ENCODE measurements at regions not wholly inside any gene's neighbourhood (a gene's known extent, or its start where the extent isn't known, plus 50 kb on each side); places are given as distances from the start of the nearest gene placed in this dataset.

DNA sequence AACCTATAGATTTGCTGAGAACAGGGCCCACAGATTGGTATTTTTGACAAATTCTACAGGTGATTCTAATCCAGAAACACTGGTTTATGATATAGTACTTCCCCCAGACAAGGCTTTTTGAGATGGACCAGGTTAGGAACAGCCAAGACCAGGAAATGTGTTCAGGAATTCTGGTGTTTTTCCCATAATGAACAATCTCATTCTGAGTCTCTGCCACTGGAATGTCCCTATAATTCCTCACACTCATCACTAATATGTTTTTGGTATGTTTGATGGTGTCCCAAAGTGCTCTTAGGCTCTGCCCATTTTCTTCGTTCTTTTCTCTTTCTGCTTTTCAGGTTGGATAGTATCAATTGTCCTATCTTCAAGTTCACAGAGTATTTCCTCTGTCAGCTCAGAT, 107.2 kb upstream of the IGFBP3 start:
- intact Hi-C loops (cut with DNase I; ENCODE audit: low total_unique reads): no loop called here
- no peak overlapping the region for H3K4me3 ChIP-seq (ENCODE audit: low read depth, poor library complexity, severe bottlenecking)
- 87 to 94% methylated on average over 1 of the region's 1 CpG for WGBS, 2 donors
- no peak for DNase-seq (ENCODE audit: low spot score in 2 of 2)
- no peak for TF ChIP-seq POLR2A (IDR thresholded peaks at IDR 0.05)
- TF ChIP-seq, protein P1, sequence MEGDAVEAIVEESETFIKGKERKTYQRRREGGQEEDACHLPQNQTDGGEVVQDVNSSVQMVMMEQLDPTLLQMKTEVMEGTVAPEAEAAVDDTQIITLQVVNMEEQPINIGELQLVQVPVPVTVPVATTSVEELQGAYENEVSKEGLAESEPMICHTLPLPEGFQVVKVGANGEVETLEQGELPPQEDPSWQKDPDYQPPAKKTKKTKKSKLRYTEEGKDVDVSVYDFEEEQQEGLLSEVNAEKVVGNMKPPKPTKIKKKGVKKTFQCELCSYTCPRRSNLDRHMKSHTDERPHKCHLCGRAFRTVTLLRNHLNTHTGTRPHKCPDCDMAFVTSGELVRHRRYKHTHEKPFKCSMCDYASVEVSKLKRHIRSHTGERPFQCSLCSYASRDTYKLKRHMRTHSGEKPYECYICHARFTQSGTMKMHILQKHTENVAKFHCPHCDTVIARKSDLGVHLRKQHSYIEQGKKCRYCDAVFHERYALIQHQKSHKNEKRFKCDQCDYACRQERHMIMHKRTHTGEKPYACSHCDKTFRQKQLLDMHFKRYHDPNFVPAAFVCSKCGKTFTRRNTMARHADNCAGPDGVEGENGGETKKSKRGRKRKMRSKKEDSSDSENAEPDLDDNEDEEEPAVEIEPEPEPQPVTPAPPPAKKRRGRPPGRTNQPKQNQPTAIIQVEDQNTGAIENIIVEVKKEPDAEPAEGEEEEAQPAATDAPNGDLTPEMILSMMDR (IDR thresholded peaks at IDR 0.05): no peak

DNA sequence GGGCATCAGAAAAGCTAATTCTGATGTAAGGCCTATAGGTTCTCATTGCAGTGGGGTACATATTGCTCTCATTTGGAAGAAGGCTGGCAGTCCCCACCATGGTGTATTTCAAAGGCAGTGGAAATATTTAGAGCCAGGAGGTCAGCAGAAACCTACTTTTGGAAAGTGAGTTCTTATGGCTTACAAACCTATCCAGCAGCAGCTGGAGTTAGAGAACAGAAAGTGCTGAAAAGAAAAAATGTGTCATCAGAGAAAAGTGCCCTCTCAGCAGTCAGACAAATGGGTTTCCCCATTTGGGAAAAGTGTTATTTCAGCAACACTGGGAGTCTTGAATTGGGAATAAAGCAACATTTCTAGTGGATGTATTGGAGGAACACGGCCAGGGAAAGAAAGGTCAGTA, 105.7 kb upstream of the IGFBP3 start:
- 79 to 93% methylated on average over 1 of the region's 1 CpG for WGBS, 2 donors
- H3K4me3 ChIP-seq (ENCODE audit: low read depth, poor library complexity, severe bottlenecking): no peak overlapping the region
- TF ChIP-seq, protein P1 (IDR thresholded peaks at IDR 0.05): no peak
- TF ChIP-seq POLR2A (IDR thresholded peaks at IDR 0.05): no peak
- DNase-seq (ENCODE audit: low spot score in 2 of 2): no peak
- intact Hi-C loops (cut with DNase I; ENCODE audit: low total_unique reads): no loop called here

DNA sequence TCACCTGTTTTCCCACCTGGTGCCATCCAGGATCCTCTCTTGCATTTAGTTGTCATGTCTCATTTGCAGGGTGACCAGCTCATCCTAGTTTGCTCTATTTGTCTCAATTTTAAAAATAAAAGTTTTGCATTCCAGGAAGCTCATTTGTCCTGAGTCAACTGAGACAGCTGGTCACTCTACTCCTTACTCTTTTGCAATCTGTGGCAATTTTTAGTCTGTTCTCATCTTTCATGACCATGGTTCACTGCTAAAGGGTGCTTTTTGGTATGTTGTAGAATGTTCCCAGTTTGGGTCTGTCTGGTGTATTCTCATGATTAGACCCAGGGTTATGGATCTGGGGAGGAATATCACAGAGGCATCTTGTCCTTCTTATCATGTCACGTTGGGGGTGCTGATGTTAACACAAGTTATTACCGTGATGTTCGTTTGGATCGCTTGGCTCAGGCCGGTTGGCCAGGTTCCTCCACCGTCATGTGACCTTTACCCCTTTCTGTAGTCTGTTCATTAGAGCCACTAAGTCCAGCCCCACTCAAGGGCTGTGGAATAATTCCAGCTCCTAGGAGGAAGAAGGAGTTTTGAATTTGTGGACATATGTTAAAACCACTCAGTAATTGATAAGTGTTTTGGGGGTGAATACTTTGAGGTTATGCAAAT, 103.3 kb upstream of the IGFBP3 start:
- DNase-seq (ENCODE audit: low spot score in 2 of 2): no peak
- intact Hi-C loops (cut with DNase I; ENCODE audit: low total_unique reads): no loop called here
- no peak overlapping the region for H3K4me3 ChIP-seq (ENCODE audit: low read depth, poor library complexity, severe bottlenecking)
- no peak for TF ChIP-seq POLR2A (IDR thresholded peaks at IDR 0.05)
- TF ChIP-seq, protein P1 (IDR thresholded peaks at IDR 0.05): no peak
- 89 to 95% methylated on average over 6 of the region's 6 CpGs for WGBS, 2 donors

DNA sequence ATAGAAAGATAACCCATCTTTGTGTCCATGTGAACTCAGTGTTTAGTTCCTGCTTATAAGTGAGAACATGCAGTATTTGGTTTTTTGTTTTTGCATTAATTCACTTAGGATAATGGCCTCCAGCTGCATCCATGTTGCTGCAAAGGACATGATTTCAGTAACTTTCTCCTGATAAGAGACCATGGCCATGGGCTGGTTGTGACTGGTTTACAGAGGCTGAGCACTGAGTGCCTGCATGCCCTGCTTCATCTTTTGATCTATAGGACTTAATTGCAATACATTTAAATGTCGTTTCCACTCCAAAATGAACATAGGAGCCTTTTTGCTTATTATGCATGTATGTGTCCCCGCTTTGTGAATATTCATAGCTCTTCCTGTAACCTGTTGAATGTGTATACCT, 101.3 kb upstream of the IGFBP3 start:
- no peak overlapping the region for H3K4me3 ChIP-seq (ENCODE audit: low read depth, poor library complexity, severe bottlenecking)
- no peak for TF ChIP-seq POLR2A (IDR thresholded peaks at IDR 0.05)
- TF ChIP-seq, protein P1 (IDR thresholded peaks at IDR 0.05): no peak
- DNase-seq (ENCODE audit: low spot score in 2 of 2): no peak
- 77 to 83% methylated on average over 2 of the region's 2 CpGs for WGBS, 2 donors
- intact Hi-C loops (cut with DNase I; ENCODE audit: low total_unique reads): no loop called here

DNA sequence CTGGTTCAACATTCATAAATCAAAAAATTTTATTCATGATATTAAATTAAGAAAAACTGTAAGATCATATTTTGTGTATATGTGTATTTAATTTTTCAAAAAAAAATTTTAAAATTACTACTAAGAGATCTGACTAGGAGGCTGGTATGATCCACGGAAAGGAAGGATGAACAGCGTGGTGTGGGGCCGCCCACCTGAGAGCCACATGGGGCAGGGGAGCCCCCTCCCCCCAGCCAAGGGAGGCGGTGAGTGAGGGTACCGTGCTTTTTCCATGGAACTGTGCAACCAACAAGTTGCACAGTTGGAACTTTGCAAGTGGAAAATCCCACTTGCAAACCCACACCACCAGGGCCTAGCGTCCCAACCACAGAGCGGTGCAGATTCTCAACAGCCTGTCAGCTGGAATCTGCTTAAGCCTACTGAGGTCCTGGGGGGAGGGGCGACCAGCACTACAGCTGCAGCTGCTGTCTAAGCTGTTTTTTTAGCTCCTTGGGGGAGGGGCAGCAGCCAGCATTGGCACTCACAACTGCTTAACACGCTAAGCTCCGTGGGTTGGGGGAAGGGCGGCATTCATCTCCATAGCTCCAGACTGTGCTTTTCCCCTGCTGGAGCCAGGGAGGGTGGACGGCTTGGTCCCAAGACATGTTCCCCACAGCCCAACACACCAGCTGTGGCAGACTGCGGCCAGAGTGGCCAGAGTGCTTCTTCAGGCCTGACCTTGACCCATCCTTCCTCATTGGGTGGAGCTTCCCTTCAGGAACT, 94.2 kb upstream of the IGFBP3 start:
- DNase-seq (ENCODE audit: low spot score in 2 of 2): no peak
- WGBS, 2 donors: 54 to 57% methylated on average over 13 of the region's 13 CpGs
- TF ChIP-seq, protein P1 (IDR thresholded peaks at IDR 0.05): no peak
- TF ChIP-seq POLR2A (IDR thresholded peaks at IDR 0.05): no peak
- intact Hi-C loops (cut with DNase I; ENCODE audit: low total_unique reads): no loop called here
- H3K4me3 ChIP-seq (ENCODE audit: low read depth, poor library complexity, severe bottlenecking): no peak overlapping the region
